MG63 (cell line): ENCODE measurements at regions not wholly inside any gene's neighbourhood (a gene's known extent, or its start where the extent isn't known, plus 50 kb on each side); places are given as distances from the start of the nearest gene placed in this dataset.

ENCODE experiments used
- DNase-seq: peaks from one replicate; pipeline ENCODE4 v3.0.0-alpha.2; 2020
- H3K27me3 ChIP-seq: fragments of 250-450 bp; sonication (Bioruptor Pico); 2 replicates; pipeline ENCODE4 v1.5.1; 2020; ENCODE audit warnings: mild to moderate bottlenecking, moderate library complexity
- H3K36me3 ChIP-seq: fragments of 250-450 bp; sonication (Bioruptor Pico); 2 replicates; pipeline ENCODE4 v1.5.1; 2020; ENCODE audit warnings: mild to moderate bottlenecking, moderate library complexity
- H3K4me3 ChIP-seq: fragments of 250-450 bp; sonication (Bioruptor Pico); 2 replicates; pipeline ENCODE4 v1.5.1; 2020; ENCODE audit warnings: mild to moderate bottlenecking, moderate library complexity
- H3K9me3 ChIP-seq: fragments of 250-450 bp; sonication (Bioruptor Pico); 2 replicates; pipeline ENCODE4 v1.5.1; 2020; ENCODE audit warnings: mild to moderate bottlenecking, moderate library complexity

DNA sequence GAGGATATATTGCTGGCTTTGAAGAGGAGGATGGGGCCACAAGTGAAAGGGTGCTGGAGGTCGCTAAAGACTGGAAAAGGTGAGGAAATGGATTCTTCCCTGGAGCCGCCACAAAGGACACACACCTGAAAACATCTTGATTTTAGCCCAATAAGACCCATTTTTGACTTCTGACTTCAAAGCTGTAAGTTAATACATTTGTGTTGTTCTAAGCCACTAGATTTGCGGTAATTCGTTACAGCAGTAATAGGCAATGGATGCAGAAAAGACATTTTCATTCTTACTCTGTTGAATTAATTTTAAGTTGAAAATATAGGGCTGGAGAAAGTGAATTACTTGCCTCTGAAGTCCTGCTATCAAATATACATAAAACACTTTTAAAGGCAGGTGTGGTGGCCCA, 117.7 kb upstream of the RAB12 start:
- H3K36me3 ChIP-seq: no peaks in the 10 kb centered on the region
- DNase-seq: no peak

GRCh38 chr18:8493141-8493540, 116.1 kb upstream of the RAB12 start:
- no peaks in the 10 kb centered on the region for H3K9me3 ChIP-seq
- H3K27me3 ChIP-seq: no peaks in the 10 kb centered on the region; the same call in 1 of the 2 replicates
- no peak overlapping the region for H3K4me3 ChIP-seq
- DNase-seq: no peak
- H3K36me3 ChIP-seq: no peaks in the 10 kb centered on the region

More for the DNA sequence above, 117.7 kb upstream of the RAB12 start:
- Histone ChIP-seq H3K27me3 (no peaks in the 10 kb centered on the region; the same call in 1 of the 2 replicates), H3K9me3 (no peaks in the 10 kb centered on the region), H3K4me3 (no peak overlapping the region)

DNA sequence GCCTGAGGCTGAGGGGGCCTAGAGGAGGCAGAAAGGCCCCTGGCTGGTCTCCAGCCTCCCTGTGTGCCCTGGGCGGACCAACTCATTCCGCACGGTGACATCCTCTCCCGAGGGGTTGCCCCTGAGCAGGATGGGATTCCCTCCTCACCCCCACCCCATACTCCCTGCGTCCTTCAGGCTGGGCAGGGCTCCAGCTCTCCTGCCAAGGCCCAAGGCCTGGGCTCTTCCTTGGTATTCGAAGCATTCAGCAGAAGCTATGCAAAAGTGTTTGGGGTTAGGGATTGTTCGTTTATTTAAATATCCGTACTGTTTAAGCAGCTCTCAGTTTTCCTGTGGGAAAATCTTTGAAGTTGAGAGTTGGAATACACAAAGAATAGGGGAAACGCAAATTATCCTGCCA, 113.1 kb upstream of the RAB12 start:
- Histone ChIP-seq H3K9me3 (no peaks in the 10 kb centered on the region), H3K36me3 (no peaks in the 10 kb centered on the region), H3K27me3 (no peaks in the 10 kb centered on the region; the same call in 1 of the 2 replicates), H3K4me3 (no peak overlapping the region)
- no peak for DNase-seq

DNA sequence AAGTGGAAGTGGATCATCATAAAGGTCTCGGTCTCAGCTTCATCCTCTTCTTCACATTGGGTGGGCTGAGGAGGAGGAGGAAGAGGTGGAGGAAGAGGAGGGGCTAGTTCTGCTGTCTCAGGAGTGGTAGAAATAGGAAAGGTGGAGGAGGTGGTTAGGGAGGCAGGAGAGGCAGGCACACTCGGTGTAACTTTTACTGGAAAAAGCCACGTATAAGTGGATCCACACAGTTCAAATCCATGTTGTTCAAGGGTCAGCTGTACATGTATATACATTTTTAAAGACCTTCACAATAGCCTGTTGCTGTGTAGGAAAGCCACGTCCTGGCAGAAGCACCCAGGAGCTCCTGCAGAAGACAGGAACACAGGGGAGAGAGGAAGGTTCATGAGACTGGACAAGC, 110.3 kb upstream of the RAB12 start:
- Histone ChIP-seq H3K4me3 (no peak overlapping the region), H3K36me3 (no peaks in the 10 kb centered on the region)
- no peak for DNase-seq

DNA sequence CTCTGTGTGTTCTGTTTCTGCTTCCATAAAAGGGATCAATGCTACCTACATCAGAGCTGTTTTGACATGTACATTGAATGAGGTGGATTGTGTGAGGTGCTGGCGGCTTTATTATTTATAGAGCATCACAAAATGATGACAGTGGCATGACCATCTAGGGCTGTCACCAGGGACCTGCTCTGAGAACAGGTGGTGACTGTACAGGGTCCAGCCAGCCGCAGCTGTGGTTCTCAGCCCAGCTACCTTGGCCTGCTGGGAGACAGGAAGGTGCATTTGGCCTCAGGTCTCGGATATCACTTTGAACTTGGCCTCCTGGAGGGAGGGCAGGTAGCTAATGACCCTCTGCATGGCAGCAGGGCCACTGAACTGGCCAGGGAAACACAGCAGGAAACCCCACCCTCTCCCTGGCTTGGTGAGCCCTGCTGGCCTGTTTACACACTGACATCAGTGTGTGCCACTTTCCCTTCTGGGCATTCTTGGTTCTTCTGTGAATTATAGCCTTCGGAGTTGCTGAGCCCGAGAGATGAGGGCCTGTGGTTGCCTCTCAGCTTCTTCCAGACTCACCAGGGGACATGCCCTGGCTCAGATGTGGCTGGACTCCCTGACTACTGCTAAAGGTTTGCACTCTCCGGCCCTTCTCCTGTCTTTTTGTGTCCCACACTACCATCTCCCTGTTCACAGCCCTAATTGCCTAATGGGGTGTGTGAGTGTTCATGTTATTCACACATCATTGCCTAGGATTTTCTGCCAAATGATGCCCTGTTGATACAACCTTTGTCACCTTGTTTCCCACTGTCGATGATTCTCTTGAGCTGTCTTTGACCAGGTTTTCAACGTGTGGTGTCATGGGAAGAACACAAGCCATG, 109.2 kb upstream of the RAB12 start:
- H3K9me3 ChIP-seq: no peaks in the 10 kb centered on the region
- H3K27me3 ChIP-seq: no peaks in the 10 kb centered on the region
- DNase-seq: no peak

More for the DNA sequence above, 110.3 kb upstream of the RAB12 start:
- H3K27me3 ChIP-seq: no peaks in the 10 kb centered on the region
- H3K9me3 ChIP-seq: no peaks in the 10 kb centered on the region

GRCh38 chr18:8501044-8501443, 108.2 kb upstream of the RAB12 start:
- no peak overlapping the region for H3K4me3 ChIP-seq
- DNase-seq: no peak
- no peaks in the 10 kb centered on the region for H3K9me3 ChIP-seq
- H3K36me3 ChIP-seq: no peaks in the 10 kb centered on the region
- H3K27me3 ChIP-seq: no peaks in the 10 kb centered on the region

More for the DNA sequence above, 109.2 kb upstream of the RAB12 start:
- no peaks in the 10 kb centered on the region for H3K36me3 ChIP-seq
- H3K4me3 ChIP-seq: no peak overlapping the region

DNA sequence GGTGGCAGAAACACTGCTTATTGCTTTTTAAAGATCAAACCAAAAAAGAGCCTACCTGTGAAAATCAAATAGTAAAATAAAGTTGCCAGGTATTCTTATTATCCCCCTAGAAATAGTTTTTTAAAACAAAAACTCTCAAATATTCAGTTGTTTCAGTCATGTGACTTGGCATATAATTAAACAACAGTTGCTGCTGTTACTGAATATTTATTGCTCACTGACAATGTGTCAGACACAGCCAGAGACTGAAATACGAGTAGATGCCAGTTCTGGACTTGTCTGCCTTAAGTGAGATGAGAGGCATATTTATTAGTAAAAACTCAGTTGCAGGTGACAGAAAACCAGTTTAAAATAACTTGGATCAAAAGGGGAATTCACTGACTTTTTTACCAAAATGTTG, 106.0 kb upstream of the RAB12 start:
- H3K4me3 ChIP-seq: no peak overlapping the region
- DNase-seq: no peak
- H3K9me3 ChIP-seq: no peaks in the 10 kb centered on the region
- H3K27me3 ChIP-seq: no peaks in the 10 kb centered on the region
- H3K36me3 ChIP-seq: no peaks in the 10 kb centered on the region

DNA sequence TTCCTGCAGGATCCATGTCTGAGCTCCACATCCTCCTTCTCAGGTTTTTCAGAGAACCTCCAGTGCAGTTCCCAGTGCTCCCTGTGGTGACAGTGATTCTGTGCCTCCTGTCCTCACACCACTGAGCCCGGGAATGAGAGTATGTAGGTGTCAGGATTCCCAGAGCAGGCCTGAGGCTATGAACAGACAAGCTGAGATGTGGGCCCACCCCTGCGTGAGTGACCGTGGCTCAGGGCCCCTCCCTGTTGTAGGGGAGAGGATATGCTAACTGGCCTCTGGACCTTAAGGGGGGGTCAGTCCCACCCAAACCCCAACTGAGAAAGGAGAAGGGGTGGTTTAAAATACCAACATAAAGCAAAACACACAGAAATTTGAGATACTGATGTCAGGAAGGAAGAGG, 104.8 kb upstream of the RAB12 start:
- Histone ChIP-seq H3K9me3 (no peaks in the 10 kb centered on the region), H3K27me3 (no peaks in the 10 kb centered on the region), H3K36me3 (no peaks in the 10 kb centered on the region), H3K4me3 (no peak overlapping the region)
- no peak for DNase-seq

DNA sequence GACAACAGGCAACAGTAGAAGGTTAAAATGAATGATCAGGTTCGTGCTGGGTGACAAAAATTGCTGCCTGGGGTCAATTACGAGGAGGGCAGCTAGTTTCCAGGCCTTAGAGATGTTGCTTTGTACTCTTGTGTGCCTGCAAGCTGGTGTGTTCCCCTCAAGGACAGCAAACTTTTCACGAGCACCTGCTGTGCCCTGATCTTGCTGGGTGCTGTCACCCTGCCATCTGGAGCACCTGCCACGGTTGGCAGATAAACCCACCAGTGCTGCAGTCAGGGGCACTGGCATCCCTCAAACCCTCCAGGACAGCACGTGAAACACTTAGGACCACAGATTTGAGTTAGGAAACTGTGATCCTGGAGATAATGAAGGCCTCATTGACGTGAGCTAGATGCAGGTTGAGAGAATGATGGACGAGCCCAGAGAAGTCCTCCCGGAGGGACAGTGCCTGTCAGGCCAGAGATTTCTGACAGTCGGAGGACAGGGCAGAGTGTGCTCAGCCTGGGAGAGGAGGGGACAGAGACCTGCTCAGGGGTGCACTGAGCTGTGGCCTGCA, 104.3 kb upstream of the RAB12 start:
- DNase-seq: no peak
- Histone ChIP-seq H3K9me3 (no peaks in the 10 kb centered on the region), H3K27me3 (no peaks in the 10 kb centered on the region), H3K36me3 (no peaks in the 10 kb centered on the region), H3K4me3 (no peak overlapping the region)

DNA sequence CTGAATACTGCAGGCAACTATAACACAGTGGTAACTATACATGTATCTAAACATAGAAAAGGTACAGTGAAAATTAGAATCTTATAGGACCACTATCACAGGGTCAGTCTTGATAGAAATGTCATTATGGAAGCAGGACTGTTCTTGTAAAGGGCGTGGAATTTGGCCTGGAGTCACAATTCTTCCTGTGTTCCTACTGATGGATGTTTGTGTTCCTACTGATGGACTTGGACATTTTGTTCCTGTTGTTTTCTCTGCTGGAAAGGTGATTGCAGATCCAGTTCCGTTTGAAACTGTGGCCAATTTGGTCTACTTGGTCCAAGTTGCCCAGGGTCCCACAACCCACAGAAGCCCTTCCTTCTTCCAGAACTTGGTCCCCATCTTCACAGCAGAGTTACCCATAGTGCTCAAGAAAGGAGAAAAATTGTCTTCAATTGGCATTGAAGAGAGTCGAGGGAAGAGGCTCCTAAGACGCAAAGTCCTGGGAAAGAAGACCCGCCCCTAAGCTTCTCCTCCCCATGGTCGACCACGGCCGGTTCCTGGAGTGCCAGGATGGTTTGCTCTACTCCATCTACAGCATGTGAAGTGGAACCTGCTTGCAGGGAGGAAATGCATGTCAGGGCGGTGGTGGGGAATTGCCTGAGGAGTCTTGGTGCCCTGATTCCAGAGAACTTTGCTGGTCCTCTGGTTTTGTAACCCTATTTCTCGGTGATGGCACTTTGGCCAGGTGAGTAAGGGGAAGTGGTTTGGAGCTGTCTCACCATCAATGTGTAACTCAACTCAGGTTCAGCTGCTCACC, 102.8 kb upstream of the RAB12 start:
- H3K9me3 ChIP-seq: no peaks in the 10 kb centered on the region
- H3K27me3 ChIP-seq: no peaks in the 10 kb centered on the region
- no peaks in the 10 kb centered on the region for H3K36me3 ChIP-seq
- no peak for DNase-seq
- no peak overlapping the region for H3K4me3 ChIP-seq

DNA sequence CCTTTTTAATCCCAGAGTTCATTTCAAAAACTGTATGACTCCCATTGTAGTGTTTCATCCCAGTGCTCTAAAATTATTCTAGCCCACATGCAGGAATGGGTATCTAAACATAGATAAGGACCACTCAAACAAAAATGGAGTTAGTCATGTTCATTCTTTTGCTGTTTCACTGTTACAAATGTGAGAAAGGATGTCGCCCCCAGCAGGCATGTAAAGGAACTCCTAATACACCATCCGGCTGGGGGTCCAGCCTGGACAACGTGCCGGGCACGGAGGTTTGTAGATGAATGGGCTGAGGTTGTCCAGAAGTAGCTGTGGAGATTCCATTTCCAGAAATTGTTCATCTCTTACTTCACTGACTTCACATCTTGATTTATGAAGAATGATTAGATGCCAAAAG, 101.9 kb upstream of the RAB12 start:
- DNase-seq: peak; percentile 21

GRCh38 chr18:8507915-8508705, 101.1 kb upstream of the RAB12 start:
- DNase-seq: no peak

More for the DNA sequence above, 101.9 kb upstream of the RAB12 start:
- H3K4me3 ChIP-seq: no peak overlapping the region
- no peaks in the 10 kb centered on the region for H3K27me3 ChIP-seq
- H3K9me3 ChIP-seq: no peaks in the 10 kb centered on the region
- H3K36me3 ChIP-seq: no peaks in the 10 kb centered on the region

DNA sequence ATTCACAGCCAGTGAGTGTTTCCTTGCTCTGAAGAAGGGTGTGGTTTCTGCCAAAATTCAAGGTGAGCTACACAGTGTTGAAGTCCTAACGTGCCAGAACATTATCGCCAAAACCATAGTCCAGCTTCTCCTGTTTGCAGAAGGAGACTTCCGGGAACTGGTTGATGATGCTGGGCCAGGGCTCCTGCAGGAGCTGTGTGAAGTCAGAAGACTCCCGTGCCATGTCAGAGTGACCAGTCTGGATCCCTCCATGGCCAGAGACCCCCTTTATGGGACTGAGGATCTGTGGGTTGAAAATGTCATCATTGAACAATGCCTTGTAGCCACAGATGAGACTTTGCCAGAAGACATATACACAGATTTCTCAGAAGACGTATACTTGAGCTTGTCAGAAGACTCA, 96.0 kb upstream of the RAB12 start:
- DNase-seq: no peak
- Histone ChIP-seq H3K27me3 (no peaks in the 10 kb centered on the region), H3K36me3 (no peaks in the 10 kb centered on the region), H3K9me3 (no peaks in the 10 kb centered on the region), H3K4me3 (no peak overlapping the region)

More at GRCh38 chr18:8507915-8508705, 101.1 kb upstream of the RAB12 start:
- Histone ChIP-seq H3K36me3 (no peaks in the 10 kb centered on the region), H3K4me3 (no peak overlapping the region), H3K27me3 (no peaks in the 10 kb centered on the region), H3K9me3 (no peaks in the 10 kb centered on the region)

GRCh38 chr18:8514409-8514808, 94.8 kb upstream of the RAB12 start:
- DNase-seq: no peak
- no peaks in the 10 kb centered on the region for H3K9me3 ChIP-seq
- H3K4me3 ChIP-seq: no peak overlapping the region
- H3K27me3 ChIP-seq: no peaks in the 10 kb centered on the region
- no peaks in the 10 kb centered on the region for H3K36me3 ChIP-seq

DNA sequence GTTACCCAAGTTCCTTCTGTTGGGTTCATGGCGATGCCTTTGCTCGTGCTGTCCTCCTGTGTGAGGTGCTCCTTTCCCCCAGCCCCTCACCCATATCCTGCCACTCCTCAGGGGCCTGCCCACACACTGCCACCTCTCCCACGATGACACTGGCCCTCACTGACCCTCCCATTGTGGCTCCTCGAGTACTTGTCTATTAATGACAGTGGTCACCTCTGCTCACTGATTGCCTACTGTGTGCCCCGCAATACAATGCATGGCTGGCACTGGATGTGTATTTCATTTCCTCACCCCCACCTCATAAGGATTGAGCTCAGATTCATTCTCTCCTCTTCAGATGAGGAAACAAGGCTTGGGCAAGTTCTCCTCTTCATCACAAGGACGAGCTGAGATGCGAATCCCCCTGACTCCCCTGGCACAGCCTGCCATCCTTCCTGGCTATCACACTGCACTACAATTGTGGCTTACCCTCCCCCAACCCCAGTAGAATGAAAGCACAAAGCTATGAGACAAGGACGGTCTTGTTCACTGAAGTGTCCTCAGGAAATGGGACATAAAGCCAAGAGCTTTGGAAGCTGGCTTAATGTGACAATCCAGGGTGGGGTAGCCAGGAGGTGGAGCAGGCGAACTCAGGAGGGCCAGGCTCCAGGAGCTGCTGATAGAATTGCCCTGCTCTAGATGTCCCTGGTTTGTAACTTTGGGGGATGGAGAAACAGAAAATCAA, 93.9 kb upstream of the RAB12 start:
- no peaks in the 10 kb centered on the region for H3K9me3 ChIP-seq
- no peak overlapping the region for H3K4me3 ChIP-seq
- DNase-seq: no peak
- H3K36me3 ChIP-seq: no peaks in the 10 kb centered on the region
- no peaks in the 10 kb centered on the region for H3K27me3 ChIP-seq
